ENCODE measurements at regions not wholly inside any gene's neighbourhood (a gene's known extent, or its start where the extent isn't known, plus 50 kb on each side); places are given as distances from the start of the nearest gene placed in this dataset.

DNA sequence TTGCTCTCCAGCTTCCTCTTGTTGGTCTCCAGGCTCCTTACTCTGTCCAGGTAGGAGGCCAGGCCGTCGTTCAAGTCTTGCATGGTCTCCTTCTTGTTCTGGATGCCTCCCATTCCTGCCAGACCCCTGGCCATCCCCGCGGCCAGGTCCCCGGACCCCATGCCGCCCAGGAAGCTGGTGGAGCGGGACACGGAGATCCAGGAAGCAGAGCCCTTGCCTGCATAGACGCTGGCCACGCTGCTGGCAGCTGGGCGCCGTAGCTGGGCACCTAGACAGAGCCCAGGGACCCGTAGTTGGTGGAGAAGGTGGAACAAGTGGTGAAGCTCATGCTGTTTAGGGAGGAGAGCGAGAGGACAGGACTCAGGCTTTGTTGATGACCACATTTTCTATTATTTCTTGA is 1584.0 kb upstream of the ACO1 start:
- H2AFZ ChIP-seq (ENCODE audit: control insufficient read depth, low read length): no peak overlapping the region
- no peaks in the 10 kb centered on the region for H3K4me1 ChIP-seq (ENCODE audit: control insufficient read depth, extremely low read depth, insufficient read depth, low read length)
- no peaks in the 10 kb centered on the region for H4K20me1 ChIP-seq (ENCODE audit: control insufficient read depth, extremely low read depth, insufficient read depth, low read length)
- DNase-seq (ENCODE audit: low read depth, low spot score): no peak
- H3K9me3 ChIP-seq (ENCODE audit: control insufficient read depth, low read depth, low read length): no peaks in the 10 kb centered on the region
- no peak overlapping the region for H3K9ac ChIP-seq (ENCODE audit: control insufficient read depth, extremely low read depth, insufficient read depth, low read length)
- dilution Hi-C loops (cut with MboI; ENCODE audit: extremely low pct_ligation_motif_present, low sequenced_read_pairs): no loop called here
- H3K4me2 ChIP-seq (ENCODE audit: control insufficient read depth, extremely low read depth, insufficient read depth, low read depth, low read length): no peak overlapping the region
- TF ChIP-seq EZH2 (IDR thresholded peaks at IDR 0.05; ENCODE audit: low read length): no peak
- FAIRE-seq: no peak
- H3K4me3 ChIP-seq (ENCODE audit: control insufficient read depth in 2 of 3, extremely low read depth in 1 of 3, insufficient read depth in 2 of 3, low read depth in 1 of 3, low read length in 3 of 3): no peak overlapping the region
- no peaks in the 10 kb centered on the region for H3K79me2 ChIP-seq (ENCODE audit: control insufficient read depth, insufficient read depth, low read length)
- no peaks in the 10 kb centered on the region for H3K9me1 ChIP-seq (ENCODE audit: control insufficient read depth, extremely low read depth, insufficient read depth, low read length)
- no peaks in the 10 kb centered on the region for H3K36me3 ChIP-seq (ENCODE audit: control insufficient read depth in 2 of 2, extremely low read depth in 1 of 2, insufficient read depth in 2 of 2, low read length in 2 of 2)
- no peak overlapping the region for H3K27ac ChIP-seq (ENCODE audit: control insufficient read depth, insufficient read depth, low read length)
- no peaks in the 10 kb centered on the region for H3K27me3 ChIP-seq (ENCODE audit: control insufficient read depth, extremely low read depth, insufficient read depth, low read length)

DNA sequence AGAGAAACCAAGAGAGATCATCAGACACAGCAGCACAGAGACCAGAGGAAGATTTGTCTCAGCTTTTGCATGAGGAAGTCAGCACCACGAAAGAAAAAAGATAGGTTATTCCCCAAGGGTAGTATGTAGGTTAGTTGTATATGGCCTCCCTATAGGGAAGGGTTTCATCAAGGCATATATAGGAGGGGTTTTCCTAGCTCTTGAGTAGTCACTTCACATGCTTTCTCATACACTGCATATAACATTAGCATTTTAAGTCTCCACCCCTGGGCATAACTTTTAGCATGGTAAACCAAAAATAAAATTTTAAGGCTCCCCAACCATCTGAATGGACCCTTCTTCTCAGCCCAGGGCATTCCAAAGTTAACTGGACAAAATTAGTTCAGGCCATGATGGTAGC is 1571.6 kb upstream of the ACO1 start:
- Histone ChIP-seq H3K27ac (ENCODE audit: control insufficient read depth, insufficient read depth, low read length) (no peak overlapping the region), H3K27me3 (ENCODE audit: control insufficient read depth, extremely low read depth, insufficient read depth, low read length) (no peaks in the 10 kb centered on the region), H3K9me3 (ENCODE audit: control insufficient read depth, low read depth, low read length) (no peaks in the 10 kb centered on the region), H3K9ac (ENCODE audit: control insufficient read depth, extremely low read depth, insufficient read depth, low read length) (no peak overlapping the region), H3K4me3 (ENCODE audit: control insufficient read depth in 2 of 3, extremely low read depth in 1 of 3, insufficient read depth in 2 of 3, low read depth in 1 of 3, low read length in 3 of 3) (no peak overlapping the region), H3K9me1 (ENCODE audit: control insufficient read depth, extremely low read depth, insufficient read depth, low read length) (no peaks in the 10 kb centered on the region), H3K79me2 (ENCODE audit: control insufficient read depth, insufficient read depth, low read length) (no peaks in the 10 kb centered on the region), H3K4me2 (ENCODE audit: control insufficient read depth, extremely low read depth, insufficient read depth, low read depth, low read length) (no peak overlapping the region), H4K20me1 (ENCODE audit: control insufficient read depth, extremely low read depth, insufficient read depth, low read length) (no peaks in the 10 kb centered on the region), H3K4me1 (ENCODE audit: control insufficient read depth, extremely low read depth, insufficient read depth, low read length) (no peaks in the 10 kb centered on the region), H2AFZ (ENCODE audit: control insufficient read depth, low read length) (no peak overlapping the region), H3K36me3 (ENCODE audit: control insufficient read depth in 2 of 2, extremely low read depth in 1 of 2, insufficient read depth in 2 of 2, low read length in 2 of 2) (no peaks in the 10 kb centered on the region)
- DNase-seq (ENCODE audit: low read depth, low spot score) (no peak), FAIRE-seq (no peak)
- dilution Hi-C loops (cut with MboI; ENCODE audit: extremely low pct_ligation_motif_present, low sequenced_read_pairs): no loop called here
- TF ChIP-seq EZH2 (IDR thresholded peaks at IDR 0.05; ENCODE audit: low read length): no peak
- TF ChIP-seq, protein P1, sequence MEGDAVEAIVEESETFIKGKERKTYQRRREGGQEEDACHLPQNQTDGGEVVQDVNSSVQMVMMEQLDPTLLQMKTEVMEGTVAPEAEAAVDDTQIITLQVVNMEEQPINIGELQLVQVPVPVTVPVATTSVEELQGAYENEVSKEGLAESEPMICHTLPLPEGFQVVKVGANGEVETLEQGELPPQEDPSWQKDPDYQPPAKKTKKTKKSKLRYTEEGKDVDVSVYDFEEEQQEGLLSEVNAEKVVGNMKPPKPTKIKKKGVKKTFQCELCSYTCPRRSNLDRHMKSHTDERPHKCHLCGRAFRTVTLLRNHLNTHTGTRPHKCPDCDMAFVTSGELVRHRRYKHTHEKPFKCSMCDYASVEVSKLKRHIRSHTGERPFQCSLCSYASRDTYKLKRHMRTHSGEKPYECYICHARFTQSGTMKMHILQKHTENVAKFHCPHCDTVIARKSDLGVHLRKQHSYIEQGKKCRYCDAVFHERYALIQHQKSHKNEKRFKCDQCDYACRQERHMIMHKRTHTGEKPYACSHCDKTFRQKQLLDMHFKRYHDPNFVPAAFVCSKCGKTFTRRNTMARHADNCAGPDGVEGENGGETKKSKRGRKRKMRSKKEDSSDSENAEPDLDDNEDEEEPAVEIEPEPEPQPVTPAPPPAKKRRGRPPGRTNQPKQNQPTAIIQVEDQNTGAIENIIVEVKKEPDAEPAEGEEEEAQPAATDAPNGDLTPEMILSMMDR (optimal IDR thresholded peaks at IDR 0.05 in 1 of 3, IDR thresholded peaks at IDR 0.05 in 1 of 3, conservative IDR thresholded peaks at IDR 0.05 in 1 of 3; ENCODE audit: extremely low read depth in 1 of 3, insufficient read depth in 2 of 3, low read length in 3 of 3): no peak

GRCh38 chr9:30815585-30815984 is 1568.9 kb upstream of the ACO1 start:
- H3K27ac ChIP-seq (ENCODE audit: control insufficient read depth, insufficient read depth, low read length): no peak overlapping the region
- no peaks in the 10 kb centered on the region for H3K79me2 ChIP-seq (ENCODE audit: control insufficient read depth, insufficient read depth, low read length)
- no peak overlapping the region for H3K4me3 ChIP-seq (ENCODE audit: control insufficient read depth in 2 of 3, extremely low read depth in 1 of 3, insufficient read depth in 2 of 3, low read depth in 1 of 3, low read length in 3 of 3)
- H3K9me1 ChIP-seq (ENCODE audit: control insufficient read depth, extremely low read depth, insufficient read depth, low read length): no peaks in the 10 kb centered on the region
- H2AFZ ChIP-seq (ENCODE audit: control insufficient read depth, low read length): no peak overlapping the region
- H3K9ac ChIP-seq (ENCODE audit: control insufficient read depth, extremely low read depth, insufficient read depth, low read length): no peak overlapping the region
- dilution Hi-C loops (cut with MboI; ENCODE audit: extremely low pct_ligation_motif_present, low sequenced_read_pairs): no loop called here
- H3K4me2 ChIP-seq (ENCODE audit: control insufficient read depth, extremely low read depth, insufficient read depth, low read depth, low read length): no peak overlapping the region
- no peaks in the 10 kb centered on the region for H3K27me3 ChIP-seq (ENCODE audit: control insufficient read depth, extremely low read depth, insufficient read depth, low read length)
- FAIRE-seq: no peak
- no peaks in the 10 kb centered on the region for H3K4me1 ChIP-seq (ENCODE audit: control insufficient read depth, extremely low read depth, insufficient read depth, low read length)
- H4K20me1 ChIP-seq (ENCODE audit: control insufficient read depth, extremely low read depth, insufficient read depth, low read length): no peaks in the 10 kb centered on the region
- no peak for DNase-seq (ENCODE audit: low read depth, low spot score)
- no peaks in the 10 kb centered on the region for H3K36me3 ChIP-seq (ENCODE audit: control insufficient read depth in 2 of 2, extremely low read depth in 1 of 2, insufficient read depth in 2 of 2, low read length in 2 of 2)
- no peaks in the 10 kb centered on the region for H3K9me3 ChIP-seq (ENCODE audit: control insufficient read depth, low read depth, low read length)
- TF ChIP-seq, protein P1 (optimal IDR thresholded peaks at IDR 0.05 in 1 of 3, IDR thresholded peaks at IDR 0.05 in 1 of 3, conservative IDR thresholded peaks at IDR 0.05 in 1 of 3; ENCODE audit: extremely low read depth in 1 of 3, insufficient read depth in 2 of 3, low read length in 3 of 3): no peak
- no peak for TF ChIP-seq EZH2 (IDR thresholded peaks at IDR 0.05; ENCODE audit: low read length)

All from keratinocyte (primary cell).